Progenitor cell of endocrine pancreas (in vitro differentiated cells): ENCODE measurements at regions not wholly inside any gene's neighbourhood (a gene's known extent, or its start where the extent isn't known, plus 50 kb on each side); places are given as distances from the start of the nearest gene placed in this dataset.
"Not testable (repeated sequence)": the region's sequence is repeated elsewhere in the genome, so short reads cannot be mapped to it uniquely, and the experiment has no call there.

Source experiments
- DNase-seq: peaks from one replicate; pipeline ENCODE4 v3.0.0; 2021; ENCODE audit warnings: low spot score; ENCODE audit not compliant: unreplicated experiment
- H3K27ac Mint-ChIP-seq: 2 replicates; pipeline ENCODE4 v1.8.0; 2021; ENCODE audit warnings: mild to moderate bottlenecking, moderate library complexity, mixed read lengths
- H3K27me3 Mint-ChIP-seq: 2 replicates; pipeline ENCODE4 v1.8.0; 2021; ENCODE audit warnings: mixed read lengths
- H3K36me3 Mint-ChIP-seq: 2 replicates; pipeline ENCODE4 v1.8.0; 2022; ENCODE audit warnings: mixed read lengths; ENCODE audit not compliant: insufficient read depth
- H3K4me1 Mint-ChIP-seq: 2 replicates; pipeline ENCODE4 v1.8.0; 2021; ENCODE audit warnings: low read depth, mixed read lengths
- H3K4me3 Mint-ChIP-seq: 2 replicates; pipeline ENCODE4 v1.8.0; 2021; ENCODE audit warnings: low read depth, mild to moderate bottlenecking, moderate library complexity, mixed read lengths
- H3K9me3 Mint-ChIP-seq: 2 replicates; pipeline ENCODE4 v1.8.0; 2021; ENCODE audit warnings: low read depth, mixed read lengths
- CTCF ChIP-seq: fragments of 200-600 bp; sonication (generic); IDR thresholded peaks from one replicate; pipeline ENCODE4 v1.5.0; 2021; ENCODE audit warnings: antibody characterized with exemption, mild to moderate bottlenecking; ENCODE audit not compliant: unreplicated experiment

GRCh38 chr21:14013056-14013603, 197.6 kb downstream of the LIPI start:
- no peak for DNase-seq
- Mint-ChIP-seq H3K9me3 (peaks cover 5% of the 10 kb centered on the region), H3K27me3 (no peaks in the 10 kb centered on the region), H3K36me3 (no peaks in the 10 kb centered on the region), H3K27ac (no peak overlapping the region), H3K4me3 (no peak overlapping the region), H3K4me1 (no peaks in the 10 kb centered on the region)
- TF ChIP-seq CTCF = no peak

- no peak overlapping the region for H3K27ac Mint-ChIP-seq
- peaks cover 3% of the 10 kb centered on the region for H3K9me3 Mint-ChIP-seq
- no peaks in the 10 kb centered on the region for H3K27me3 Mint-ChIP-seq
- no peaks in the 10 kb centered on the region for H3K36me3 Mint-ChIP-seq
- H3K4me3 Mint-ChIP-seq = no peak overlapping the region
- no peak for DNase-seq
- no peak for TF ChIP-seq CTCF
- H3K4me1 Mint-ChIP-seq = no peaks in the 10 kb centered on the region
Observed at GRCh38 chr21:14012409-14012808, 198.3 kb downstream of the LIPI start.

GRCh38 chr21:14011751-14012150, 199.0 kb downstream of the LIPI start:
- H3K36me3 Mint-ChIP-seq, H3K27ac Mint-ChIP-seq, H3K9me3 Mint-ChIP-seq, DNase-seq, H3K4me3 Mint-ChIP-seq, H3K27me3 Mint-ChIP-seq, H3K4me1 Mint-ChIP-seq: not testable (repeated sequence)

GRCh38 chr21:14011149-14011548, 199.6 kb downstream of the LIPI start:
- not testable (repeated sequence) for H3K27ac Mint-ChIP-seq, H3K4me1 Mint-ChIP-seq, H3K36me3 Mint-ChIP-seq, H3K9me3 Mint-ChIP-seq, H3K4me3 Mint-ChIP-seq, DNase-seq, H3K27me3 Mint-ChIP-seq

- TF ChIP-seq CTCF = no peak
Observed at GRCh38 chr21:14010729-14011128, 200.0 kb downstream of the LIPI start.

GRCh38 chr21:14009990-14010389, 200.8 kb downstream of the LIPI start:
- H3K27ac Mint-ChIP-seq, H3K4me3 Mint-ChIP-seq: not testable (repeated sequence)

More at GRCh38 chr21:14010729-14011128, 200.0 kb downstream of the LIPI start:
- no peaks in the 10 kb centered on the region for H3K4me1 Mint-ChIP-seq
- H3K27ac Mint-ChIP-seq = no peak overlapping the region
- H3K27me3 Mint-ChIP-seq = no peaks in the 10 kb centered on the region
- peaks cover 3% of the 10 kb centered on the region for H3K9me3 Mint-ChIP-seq
- no peaks in the 10 kb centered on the region for H3K36me3 Mint-ChIP-seq
- DNase-seq = no peak
- H3K4me3 Mint-ChIP-seq = no peak overlapping the region

GRCh38 chr21:14009238-14009981, 201.3 kb downstream of the LIPI start:
- not testable (repeated sequence) for H3K4me1 Mint-ChIP-seq, H3K27me3 Mint-ChIP-seq, H3K36me3 Mint-ChIP-seq, H3K4me3 Mint-ChIP-seq, H3K9me3 Mint-ChIP-seq, DNase-seq, H3K27ac Mint-ChIP-seq

More at GRCh38 chr21:14009990-14010389, 200.8 kb downstream of the LIPI start:
- not testable (repeated sequence) for H3K9me3 Mint-ChIP-seq, H3K4me1 Mint-ChIP-seq, H3K27me3 Mint-ChIP-seq, DNase-seq, H3K36me3 Mint-ChIP-seq

- not testable (repeated sequence) for DNase-seq, H3K4me3 Mint-ChIP-seq, H3K36me3 Mint-ChIP-seq, H3K27ac Mint-ChIP-seq, H3K4me1 Mint-ChIP-seq, H3K27me3 Mint-ChIP-seq, H3K9me3 Mint-ChIP-seq
Observed at GRCh38 chr21:14008436-14008835, 202.3 kb downstream of the LIPI start.

GRCh38 chr21:14008006-14008405, 202.7 kb downstream of the LIPI start:
- H3K36me3 Mint-ChIP-seq, H3K27me3 Mint-ChIP-seq, H3K4me1 Mint-ChIP-seq, H3K9me3 Mint-ChIP-seq, H3K4me3 Mint-ChIP-seq, DNase-seq, H3K27ac Mint-ChIP-seq: not testable (repeated sequence)

GRCh38 chr21:14006144-14006543, 204.6 kb downstream of the LIPI start:
- H3K4me1 Mint-ChIP-seq, H3K9me3 Mint-ChIP-seq, H3K36me3 Mint-ChIP-seq, DNase-seq, H3K27ac Mint-ChIP-seq, H3K27me3 Mint-ChIP-seq, H3K4me3 Mint-ChIP-seq: not testable (repeated sequence)
